ENCODE measurements at regions not wholly inside any gene's neighbourhood (a gene's known extent, or its start where the extent isn't known, plus 50 kb on each side); places are given as distances from the start of the nearest gene placed in this dataset.
"Not testable (repeated sequence)": the region's sequence is repeated elsewhere in the genome, so short reads cannot be mapped to it uniquely, and the experiment has no call there.

DNA sequence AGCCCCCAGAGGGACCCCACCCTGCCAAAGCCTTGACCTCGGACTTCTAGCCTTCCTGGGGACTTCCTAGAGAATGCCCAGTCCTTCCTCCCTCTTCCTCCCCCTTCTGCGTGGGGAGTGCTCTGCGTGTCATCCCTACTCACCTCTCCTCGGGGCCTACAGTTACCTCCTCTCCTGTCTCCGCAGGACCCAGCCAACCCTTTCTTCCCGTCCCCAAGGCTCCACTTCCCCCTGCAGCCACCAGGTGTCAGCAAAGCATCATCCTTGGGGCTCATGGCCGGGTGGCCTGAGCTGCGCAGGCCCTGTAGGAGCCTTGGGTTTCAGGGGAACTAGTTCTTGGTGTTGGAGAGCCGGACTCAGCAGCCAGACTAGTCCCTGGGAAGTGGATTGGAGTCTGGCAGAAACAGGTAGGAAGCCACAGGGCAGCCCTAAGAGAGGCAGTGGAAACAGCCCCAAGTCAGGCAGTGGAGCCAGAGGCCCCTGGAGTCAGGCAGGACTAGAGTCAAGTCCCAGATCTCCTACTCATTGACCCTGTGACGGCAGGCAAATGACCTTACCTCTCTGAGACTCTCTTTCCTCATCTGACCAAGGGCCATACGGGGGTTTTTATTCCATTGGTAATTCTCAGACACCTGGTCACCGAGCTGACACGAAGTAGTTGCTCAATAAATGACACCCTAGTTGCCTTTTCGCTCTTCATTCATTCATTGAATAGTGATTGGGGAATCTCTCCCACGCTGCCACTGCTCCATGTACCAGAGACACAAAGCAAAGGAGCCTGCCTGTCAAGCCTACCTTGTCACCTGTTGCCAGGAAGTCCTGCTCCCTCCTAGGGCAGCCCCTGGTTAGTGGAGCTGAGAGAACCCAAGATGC lies 101.8 kb upstream of the GRK3 start:
- peak; percentile 51 to 70 for DNase-seq

DNA sequence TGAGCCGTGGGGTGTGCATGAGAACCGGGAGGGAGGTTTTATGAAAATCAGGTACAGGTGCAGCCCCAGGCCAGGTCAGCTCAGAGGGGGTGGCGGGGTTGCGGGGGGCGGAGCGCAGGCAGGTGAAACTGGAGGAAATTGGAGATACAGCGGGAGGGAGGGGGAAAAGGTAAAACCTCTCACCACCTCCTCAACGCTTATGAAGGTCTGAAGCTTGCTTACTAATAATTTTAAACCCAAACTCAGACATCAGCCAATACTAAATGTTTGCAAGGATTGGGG lies 101.2 kb upstream of the GRK3 start:
- DNase-seq: not testable (repeated sequence)

DNA sequence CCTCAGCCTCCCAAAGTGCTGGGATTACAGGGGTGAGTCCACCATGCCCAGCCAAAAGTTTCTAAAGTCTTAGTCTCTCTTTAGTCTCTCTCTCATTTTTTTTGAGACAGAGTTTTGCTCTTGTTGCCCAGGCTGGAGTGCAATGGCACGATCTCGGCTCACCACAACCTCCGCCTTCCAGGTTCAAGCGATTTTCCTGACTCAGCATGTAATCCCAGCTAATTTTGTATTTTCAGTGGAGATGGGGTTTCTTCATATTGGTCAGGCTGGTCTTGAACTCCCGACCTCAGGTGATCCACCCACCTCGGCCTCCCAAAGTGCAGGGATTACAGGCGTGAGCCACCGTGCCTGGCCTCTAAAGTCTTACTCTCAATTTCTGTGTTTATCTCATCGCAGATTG lies 100.1 kb upstream of the GRK3 start:
- DNase-seq: not testable (repeated sequence)

DNA sequence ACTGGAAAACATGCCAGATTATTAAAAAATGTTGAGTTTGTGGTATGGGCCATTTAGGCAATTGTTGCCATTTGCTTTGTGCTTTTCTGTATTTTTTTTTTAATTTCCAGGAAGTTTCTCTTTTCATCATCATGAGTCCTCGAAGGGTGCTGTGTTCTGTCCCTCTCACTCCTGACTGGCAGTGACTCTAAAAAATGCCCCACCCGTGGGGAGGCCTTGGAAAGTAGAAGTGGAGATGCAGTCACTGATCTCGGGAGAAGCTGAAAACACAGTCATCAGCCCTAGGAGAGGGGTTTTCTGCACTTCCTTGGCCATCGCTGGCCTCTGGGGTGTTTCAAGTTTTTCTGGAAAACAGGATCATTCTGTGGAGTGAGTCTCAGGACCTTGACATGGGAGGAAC lies 98.5 kb upstream of the GRK3 start:
- DNase-seq: no peak

DNA sequence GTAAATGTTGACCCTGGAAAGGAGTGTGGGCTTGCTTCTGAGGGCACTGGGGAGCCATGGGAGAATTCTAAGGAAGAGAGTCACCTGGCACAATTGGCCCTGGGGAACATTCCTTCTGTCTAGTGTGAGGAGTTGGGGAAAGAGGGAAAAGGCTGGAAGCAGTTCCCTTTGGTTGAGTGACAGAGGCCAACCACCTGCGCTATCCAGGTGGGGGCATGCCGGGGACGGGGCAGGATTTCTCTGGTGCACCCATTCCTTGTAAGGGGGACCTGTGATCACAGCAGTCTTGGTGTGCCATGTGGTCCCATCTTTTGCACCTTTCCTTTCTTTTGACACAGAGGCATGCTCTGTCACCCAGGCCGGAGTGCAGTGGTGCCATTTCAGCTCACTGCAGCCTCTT lies 92.1 kb upstream of the GRK3 start:
- no peak for DNase-seq

DNA sequence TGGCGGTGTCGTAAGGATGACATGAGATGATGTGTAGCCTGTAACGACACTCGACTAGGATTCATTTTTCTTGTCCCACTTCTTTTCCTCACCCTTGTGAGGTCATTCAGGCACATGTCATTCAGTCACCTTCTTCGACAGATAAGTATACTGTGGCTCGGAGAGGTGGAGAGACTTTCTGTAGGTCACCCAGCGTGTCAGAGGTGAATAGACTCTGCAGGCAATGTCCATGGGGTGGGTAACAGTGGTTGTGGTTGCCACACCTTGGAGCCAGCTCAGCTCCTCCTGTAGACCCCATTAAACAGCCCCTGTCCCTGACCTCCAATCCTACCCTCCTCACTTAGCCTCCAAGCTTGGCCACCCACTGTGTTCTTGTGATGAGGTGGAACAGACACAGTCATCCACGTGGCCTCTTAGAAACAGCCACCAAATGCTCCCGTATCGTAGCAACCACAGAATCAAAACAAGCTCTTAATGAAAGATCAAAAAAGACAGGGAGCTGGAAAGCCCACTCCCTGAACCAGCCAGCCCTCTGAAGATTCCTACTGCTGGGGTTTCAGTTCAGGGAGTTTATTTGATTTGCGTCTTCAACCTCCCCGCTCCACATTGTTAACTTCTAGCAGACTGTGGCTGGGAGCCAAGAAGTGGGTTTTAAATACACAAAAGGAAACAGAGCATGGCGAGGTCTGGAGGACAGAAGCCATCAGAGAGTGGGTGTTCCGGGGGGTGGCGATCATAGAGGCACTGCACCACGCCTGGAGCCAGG lies 89.0 kb upstream of the GRK3 start:
- no peak for DNase-seq

DNA sequence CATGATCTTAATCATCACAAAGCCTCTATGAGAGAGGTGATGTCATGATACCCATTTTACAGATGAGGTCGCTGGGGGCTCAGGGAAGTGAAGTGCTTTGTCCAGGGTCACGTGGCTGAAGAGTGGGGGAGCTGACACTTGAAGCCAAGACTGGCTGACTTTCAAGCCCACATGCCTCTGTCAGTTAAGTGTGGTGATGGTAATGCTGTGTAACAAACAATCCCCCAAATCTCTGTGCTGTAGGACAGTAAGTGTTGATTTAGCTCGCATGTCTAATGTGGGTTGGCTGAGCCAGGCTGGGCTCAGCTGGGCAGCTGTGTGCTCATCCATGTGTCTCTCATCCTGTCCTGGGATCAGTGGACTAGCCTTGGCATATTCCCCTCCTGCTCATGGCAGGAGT lies 87.1 kb upstream of the GRK3 start:
- no peak for DNase-seq

DNA sequence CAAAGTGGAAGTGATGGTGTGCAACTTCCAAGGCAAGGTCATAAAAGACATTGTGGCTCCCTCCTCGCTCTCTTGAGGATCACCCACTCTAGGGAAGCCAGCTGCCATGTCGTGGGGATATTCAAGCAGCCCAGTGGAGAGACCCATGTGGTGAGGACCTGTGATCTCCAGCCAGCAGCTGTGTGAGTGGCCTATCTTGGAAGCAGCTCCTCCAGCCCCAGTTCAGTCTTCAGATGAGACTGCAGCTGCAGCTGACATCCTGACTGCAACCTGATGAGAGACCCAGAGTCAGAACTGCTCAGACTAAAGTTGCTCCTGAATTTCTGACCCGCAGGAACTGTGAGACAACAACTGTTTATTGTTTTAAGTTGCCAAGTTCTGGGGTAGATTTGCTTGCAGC lies 86.4 kb upstream of the GRK3 start:
- no peak for DNase-seq

DNA sequence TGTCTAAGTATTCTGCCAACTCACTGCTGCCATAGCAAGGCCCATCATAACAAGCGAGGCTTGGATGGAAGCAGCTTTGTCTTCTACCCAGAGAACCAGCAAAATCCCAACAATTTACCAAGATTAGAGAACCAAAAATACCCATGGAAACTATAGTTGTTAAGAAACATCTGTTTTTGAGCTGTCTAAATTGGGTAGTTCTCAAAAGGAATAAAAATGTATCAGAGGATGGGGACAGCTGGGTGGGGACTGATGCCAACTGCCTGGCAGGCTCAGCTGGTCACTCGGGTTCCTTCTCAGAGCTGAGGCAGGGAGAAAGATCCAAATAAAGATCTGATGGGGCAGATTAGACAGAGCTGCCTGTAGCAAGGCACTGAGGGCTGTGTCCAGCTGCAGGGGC lies 85.9 kb upstream of the GRK3 start:
- no peak for DNase-seq

DNA sequence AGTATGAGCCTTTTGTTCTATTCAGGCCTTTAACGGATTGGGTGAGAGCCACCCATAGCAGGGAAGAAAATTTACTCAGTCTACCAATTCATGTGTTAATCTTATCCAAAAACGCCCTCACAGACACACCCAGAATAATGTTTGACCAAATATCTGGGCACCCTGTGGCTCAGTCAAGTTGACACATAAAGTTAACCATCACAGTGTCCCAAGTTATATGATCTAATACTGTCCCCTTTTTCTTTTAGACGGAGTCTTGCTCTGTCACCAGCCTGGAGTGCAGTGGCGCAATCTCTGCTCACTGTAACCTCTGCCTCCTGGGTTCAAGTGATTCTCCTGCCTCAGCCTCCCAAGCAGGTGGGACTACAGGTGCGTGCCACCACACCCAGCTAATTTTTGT lies 83.6 kb upstream of the GRK3 start:
- DNase-seq: not testable (repeated sequence)

DNA sequence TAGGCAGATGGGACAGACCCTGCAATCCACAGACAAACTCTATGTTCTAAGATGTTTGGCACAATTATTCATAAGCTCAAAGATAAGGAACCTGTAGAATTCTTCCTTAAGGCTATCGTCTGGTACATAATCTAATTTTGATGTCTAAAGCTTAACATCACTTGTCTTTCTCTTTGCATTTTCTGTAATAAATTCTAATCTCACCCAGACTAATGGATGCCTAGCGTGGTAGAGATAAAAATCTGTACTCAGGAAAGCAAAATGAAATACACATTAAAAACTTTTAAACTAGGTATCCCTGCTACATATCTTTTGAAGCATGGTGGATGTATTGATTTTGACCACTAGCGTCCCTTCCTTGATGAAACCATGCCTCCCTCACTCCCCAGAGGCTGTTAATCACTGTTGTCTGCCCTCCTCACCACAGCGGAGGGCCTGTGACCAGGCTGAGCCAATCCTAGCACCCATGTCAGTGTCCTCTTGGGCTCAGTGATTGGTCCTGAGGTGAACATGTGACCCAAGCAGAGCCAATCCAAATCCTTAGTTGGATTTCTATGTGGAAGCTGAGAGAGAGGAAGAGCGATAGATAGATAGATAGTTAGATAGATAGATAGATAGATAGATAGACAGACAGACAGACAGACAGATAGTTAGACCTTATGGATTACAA lies 82.2 kb upstream of the GRK3 start:
- no peak for DNase-seq

DNA sequence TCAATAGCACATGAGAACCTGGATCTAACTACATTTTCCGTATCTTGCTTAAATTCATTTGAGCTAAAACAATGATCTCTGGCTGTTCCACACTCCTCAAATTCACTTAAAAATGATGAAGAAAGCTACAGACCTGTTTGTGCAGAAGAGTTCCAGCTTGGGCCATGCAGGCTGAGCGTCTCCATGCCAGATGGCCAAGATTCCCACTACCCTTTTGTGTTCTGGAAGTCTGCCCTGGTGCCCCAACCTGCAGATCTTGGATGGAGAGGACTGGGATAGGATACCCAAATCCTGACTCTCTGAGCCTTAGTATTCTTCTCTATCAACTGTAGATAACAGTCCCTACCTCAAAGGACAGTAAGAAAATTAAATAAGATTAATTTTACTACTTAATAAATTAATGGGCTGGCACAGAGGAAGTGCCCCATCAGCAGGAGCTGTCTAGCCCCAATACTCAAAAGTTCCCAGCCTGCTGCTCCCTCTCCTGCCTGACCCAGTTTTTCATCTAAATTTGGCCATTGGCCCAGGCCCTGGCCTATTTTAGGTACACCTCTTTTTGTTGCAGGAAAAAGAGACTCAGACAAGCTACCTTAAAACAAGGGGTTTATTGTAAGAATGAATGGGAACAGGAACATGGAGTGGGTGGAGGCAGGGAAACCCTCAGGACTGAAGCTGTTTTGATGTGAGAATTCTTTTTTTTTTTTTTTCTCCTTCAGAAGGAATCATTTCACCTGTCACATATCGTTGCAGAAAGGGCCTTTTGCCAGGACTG lies 81.4 kb upstream of the GRK3 start:
- DNase-seq: no peak

DNA sequence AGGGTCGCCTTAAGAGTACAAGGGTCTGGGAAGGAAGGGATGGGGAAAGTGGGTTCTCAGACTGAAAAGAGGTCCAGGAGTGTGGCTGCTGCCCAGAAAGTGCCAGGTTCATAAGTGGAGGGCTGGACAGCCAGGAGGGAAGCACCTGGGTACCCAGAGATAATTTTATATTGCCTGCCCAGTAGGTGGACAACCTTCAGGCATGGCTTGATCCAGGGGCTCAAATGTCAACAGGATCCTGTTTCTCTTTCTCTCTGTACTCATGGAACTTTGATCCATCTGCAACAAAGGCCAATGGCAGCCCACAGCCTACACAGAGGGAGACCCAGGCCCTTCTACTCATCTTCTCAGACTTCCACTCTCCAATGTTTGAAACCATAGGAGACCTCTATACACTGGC lies 80.5 kb upstream of the GRK3 start:
- no peak for DNase-seq

DNA sequence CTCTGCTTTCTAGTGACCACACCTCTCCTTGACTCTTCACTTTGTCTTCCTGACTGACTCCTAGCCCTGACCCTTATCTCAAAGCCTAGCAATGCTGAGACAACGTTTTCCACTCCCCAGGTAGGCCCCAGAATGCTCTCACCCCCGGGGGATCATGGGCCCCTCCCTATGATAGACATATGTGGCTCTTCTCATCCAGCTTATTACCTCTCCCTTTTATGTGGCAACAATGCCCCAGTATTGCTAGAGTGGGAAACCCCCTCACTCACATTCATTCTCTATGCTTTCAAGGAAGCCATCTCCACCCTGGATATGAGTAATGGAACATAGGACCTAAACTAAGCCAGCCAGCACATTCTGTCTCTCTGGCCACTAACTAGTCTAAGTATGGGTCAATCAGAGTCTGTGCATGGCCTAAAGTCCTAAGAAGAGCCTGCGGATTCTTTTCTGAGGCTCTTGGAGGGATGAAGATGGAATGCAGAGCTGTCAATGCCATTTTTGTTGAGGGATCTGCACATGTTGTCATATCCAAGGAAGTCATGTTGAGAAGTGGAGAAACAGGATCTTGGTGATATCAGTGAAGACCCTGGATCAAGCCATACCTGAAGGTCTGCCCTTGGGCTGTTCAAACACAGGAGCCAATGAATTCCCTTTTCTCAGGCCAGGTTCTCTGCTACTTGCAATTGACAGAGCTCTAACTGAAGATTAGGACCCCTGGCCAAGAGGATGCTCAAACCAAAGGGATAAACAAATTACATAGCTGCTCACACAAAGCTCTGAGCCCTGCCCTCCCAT lies 79.8 kb upstream of the GRK3 start:
- DNase-seq: no peak

DNA sequence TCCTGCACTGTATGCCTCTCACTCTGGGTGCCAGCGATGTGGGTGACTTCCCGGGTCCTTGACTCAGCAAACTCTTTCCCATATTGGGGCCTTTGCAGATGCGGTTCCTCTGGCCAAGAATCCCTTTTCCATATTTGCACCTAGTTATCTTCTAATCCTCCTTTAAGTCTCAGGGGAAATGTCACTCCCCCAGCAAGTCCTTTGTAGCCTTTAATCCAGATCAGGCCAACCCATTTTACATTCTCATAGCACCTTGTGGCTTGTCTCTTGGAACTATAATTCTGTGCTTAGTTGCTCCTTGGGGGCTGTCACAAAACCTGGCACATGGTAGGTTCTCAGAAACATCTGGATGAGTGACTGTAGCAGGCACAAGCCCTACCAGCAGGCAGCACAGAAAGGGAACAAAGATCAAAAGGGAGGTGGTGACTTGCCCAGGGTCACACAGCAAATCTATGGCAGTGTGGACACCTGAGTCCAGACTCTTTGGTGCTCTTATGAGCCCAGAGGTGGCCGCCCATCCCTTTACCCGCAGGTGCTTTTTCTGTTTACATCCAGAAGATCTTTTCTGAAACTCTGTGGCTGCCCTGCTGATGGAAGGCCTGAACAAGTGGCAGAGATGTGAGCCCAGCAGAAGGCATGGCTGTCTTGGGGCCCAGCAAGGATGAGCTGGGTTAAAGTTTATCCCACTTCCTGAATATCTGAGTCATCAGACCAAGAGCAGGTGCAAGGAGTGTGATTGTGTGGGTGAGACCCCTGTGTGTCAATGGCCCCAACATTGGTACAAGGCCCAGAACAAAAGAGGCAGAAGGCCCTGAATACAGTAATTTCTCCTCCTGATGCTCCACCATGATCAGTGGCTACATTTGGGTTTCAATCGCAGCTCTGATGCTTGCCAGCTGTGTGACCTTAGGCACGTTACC lies 78.6 kb upstream of the GRK3 start:
- no peak for DNase-seq

DNA sequence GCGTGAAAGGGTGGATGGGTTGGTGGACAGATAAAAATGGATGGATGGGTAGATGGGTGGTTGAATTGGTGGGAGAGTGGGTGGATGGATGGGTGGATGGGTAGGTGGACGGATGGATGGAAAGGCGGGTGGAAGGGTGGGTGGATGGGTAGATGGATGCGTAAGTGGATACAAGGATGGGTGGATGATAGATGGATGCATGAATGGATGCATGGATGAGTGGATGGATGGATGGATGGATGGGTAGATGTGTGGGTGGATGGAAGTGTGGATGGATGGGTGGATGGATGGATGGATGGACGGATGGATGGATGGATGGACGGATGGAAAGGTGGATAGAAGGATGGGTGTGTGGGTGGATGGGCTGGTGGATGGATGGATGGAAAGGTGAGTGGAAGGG lies 77.0 kb upstream of the GRK3 start:
- no peak for DNase-seq

DNA sequence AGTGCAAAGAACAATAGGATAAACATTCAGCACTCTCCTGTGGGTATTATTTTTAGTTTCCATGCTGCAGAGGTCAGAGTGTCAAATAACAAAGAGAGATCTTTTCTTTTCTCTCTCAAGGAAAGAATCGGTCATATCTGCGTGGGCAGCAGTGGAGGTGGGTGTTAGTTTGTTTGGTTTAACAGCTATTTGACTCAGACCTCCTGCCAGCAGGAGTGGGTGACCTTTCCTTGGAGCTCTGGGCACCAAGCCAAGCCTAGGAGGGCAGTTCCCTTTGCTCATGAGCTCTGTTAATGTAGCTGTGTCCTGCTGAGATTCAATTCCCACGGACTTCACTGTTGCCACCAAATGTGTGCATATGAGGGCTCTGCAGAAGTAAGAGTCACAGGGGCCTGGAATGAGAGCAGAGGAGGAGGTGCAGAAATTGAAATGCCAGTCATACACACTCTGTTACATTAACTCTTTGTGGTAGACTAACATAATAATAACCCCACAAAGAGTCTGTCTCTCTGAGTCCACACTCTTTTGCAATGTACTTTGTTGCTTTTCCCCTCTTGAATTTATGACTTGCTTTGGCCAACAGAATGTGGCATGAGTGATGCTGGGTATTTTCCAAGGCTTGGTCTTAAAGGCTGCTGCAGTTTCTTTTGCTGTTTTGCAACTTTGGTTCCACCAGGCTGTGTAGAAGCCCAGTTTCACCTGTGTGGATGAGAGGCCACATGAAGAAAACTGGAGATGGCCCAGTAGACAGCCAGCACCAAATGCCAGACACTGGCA lies 76.0 kb upstream of the GRK3 start:
- no peak for DNase-seq

DNA sequence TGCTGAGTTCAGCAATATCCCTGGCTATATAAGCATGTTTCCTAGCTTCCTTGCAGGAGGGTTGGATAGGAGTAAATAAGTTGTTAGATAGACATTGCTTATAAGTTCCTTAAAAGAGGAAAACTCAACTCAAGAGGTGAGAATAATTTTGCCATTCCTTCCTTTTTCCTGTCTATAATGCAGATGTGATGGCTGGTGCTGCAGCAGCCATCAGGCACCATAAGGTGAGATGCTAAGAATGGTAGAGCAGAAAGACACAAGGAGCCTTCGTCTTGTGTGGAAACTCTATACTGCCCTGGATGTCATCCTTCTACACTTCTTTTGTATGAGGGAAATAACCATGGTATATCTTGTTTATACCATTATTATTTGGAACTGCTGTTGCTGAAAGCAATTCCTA lies 74.5 kb upstream of the GRK3 start:
- no peak for DNase-seq

DNA sequence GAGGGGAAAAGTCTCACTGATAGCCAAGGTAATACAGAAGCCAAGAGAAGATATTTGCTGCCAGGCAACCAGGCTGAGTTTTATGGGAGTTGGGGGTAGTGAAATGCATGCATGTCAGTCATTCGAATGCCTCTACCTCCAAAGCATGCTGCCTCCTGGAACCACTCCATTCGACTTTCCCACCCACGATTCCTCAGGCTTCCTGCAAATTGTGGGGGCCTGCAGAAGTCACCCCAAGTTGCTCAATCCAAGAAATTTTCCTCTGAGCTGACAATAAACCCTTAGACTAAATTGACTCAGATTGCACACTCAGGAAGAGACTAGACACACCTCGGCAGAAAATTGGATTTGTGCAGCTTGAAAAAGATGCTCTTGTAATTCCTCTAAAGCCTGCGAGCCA lies 73.6 kb upstream of the GRK3 start:
- no peak for DNase-seq

DNA sequence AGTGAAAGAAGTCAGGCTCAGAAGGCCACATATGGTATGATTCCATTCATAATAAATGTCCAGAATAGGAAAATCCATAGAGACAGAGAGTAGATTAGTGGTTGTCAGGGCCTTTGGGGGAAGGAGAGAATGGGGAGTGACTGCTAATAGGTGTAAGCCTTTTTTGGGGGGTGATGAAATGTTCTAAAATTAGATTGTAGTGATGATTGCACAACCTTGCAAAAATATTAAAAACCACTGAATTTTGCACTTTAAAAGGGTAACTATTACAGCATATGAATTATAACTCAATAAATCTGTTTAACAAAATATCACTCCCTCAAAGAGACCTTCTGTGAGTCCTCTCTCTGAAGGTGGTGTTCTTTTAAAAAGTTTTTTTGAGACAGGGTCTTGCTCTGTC lies 72.3 kb upstream of the GRK3 start:
- DNase-seq: no peak

All from hippocampal formation (tissue), 2 donors.